Omental fat pad (tissue), 3 donors: ENCODE measurements at regions not wholly inside any gene's neighbourhood (a gene's known extent, or its start where the extent isn't known, plus 50 kb on each side); places are given as distances from the start of the nearest gene placed in this dataset.

Source experiments
- ATAC-seq: fragments of 150-250 bp; one replicate; pipeline ENCODE4 v1.9.1; 2016; ENCODE audit warnings: mild to moderate bottlenecking, moderate library complexity; ENCODE audit not compliant: low FRiP score
- DNase-seq: peaks from one replicate; pipeline ENCODE4 v3.0.0-alpha.2; 2019; ENCODE audit warnings: low spot score
- TF ChIP-seq, protein P1 (sequence below), 3 donors: fragments of 450-650 bp; IDR thresholded peaks; one replicate each; pipeline ENCODE4 v1.5.1; 2016 to 2017; ENCODE audit warnings: antibody characterized with exemption in 3 of 3, mild to moderate bottlenecking in 3 of 3, moderate library complexity in 2 of 3

DNA sequence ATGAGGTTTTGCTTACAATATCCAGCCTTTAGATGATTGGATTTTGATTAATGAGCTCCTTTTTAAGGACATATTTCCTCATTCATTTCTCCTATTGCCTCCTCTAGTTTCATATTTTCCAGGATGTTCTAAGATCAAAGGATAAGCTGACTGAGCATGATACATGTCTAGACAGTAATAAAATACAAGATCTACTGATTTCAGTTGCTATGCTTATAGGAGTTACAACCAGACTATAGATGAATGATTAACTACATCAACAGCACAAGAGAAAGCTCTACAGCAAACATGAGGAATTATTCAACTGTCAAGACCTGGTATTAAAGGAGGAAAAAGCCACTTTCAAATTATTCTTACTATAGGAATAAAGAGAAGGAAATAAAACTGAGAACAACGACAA, 85.0 kb upstream of the LINC00305 start:
- DNase-seq (no peak), ATAC-seq (no peak)
- TF ChIP-seq, protein P1, sequence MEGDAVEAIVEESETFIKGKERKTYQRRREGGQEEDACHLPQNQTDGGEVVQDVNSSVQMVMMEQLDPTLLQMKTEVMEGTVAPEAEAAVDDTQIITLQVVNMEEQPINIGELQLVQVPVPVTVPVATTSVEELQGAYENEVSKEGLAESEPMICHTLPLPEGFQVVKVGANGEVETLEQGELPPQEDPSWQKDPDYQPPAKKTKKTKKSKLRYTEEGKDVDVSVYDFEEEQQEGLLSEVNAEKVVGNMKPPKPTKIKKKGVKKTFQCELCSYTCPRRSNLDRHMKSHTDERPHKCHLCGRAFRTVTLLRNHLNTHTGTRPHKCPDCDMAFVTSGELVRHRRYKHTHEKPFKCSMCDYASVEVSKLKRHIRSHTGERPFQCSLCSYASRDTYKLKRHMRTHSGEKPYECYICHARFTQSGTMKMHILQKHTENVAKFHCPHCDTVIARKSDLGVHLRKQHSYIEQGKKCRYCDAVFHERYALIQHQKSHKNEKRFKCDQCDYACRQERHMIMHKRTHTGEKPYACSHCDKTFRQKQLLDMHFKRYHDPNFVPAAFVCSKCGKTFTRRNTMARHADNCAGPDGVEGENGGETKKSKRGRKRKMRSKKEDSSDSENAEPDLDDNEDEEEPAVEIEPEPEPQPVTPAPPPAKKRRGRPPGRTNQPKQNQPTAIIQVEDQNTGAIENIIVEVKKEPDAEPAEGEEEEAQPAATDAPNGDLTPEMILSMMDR (IDR thresholded peaks at IDR 0.05): no peak

DNA sequence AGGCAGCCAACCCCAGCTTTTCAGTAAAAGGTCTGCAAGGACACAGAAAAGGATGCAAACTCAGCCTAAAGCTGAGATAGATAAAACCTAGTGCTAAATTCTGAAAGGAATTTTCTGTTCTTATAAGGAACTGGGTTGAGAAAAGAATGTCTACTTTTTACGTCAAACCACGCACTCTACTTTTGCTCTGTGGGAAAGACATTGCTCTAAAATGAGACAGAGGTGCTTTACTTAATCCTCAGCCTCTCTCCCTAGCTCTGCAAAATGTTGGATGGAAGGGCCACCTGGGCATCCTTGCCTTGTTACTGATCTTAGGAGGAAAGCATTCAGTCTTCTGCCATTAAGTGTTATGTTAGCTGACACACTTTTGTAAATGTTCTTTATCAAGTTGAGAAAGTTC, 72.1 kb upstream of the LINC00305 start:
- ATAC-seq (no peak), DNase-seq (no peak)
- TF ChIP-seq, protein P1 (IDR thresholded peaks at IDR 0.05): no peak

DNA sequence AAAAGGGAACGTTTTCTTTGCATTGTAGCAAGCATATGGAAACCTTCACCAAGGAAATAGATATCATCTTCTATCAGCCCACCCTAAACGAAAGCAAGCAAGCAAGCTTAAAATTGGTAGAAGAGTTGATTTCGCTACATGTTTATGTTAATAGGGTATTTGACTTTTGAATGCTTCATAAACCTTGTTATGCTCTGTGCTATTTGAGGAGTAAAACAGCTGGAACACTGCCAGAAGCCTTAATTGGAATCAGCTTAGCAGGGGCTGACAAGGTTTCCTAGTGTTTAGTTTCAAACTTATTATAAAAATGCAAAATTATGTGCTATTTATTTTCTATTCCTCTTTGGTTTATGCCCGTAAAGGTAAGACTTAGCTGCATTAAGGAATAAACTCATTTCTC, 70.6 kb upstream of the LINC00305 start:
- no peak for ATAC-seq
- TF ChIP-seq, protein P1 (IDR thresholded peaks at IDR 0.05): no peak
- no peak for DNase-seq

DNA sequence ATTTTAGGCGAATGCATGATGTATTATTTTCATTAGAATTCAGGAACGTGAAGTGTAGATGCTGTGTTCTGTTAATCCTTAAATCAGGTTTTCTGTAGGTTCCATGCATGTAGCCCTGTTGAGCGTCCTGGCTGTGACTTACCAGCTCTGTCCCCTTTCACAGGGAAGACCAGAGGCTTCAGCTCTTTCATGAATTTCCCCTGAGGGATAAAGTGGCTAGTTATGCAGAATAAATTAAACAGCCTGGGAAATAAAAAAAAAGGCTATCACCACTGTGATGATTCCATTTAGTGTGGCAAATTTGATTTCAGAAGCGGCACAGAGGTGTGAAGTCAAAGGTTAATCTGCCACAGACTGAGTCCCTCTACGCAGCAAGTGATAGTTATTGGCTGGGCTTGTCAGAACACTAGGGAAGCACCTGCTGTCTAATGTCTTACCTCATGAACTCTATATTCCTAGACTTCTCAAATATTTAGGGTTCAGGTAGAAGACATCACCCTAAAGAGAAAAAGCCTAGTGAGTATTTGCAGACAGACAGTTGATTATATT, 61.6 kb upstream of the LINC00305 start:
- TF ChIP-seq, protein P1 (IDR thresholded peaks at IDR 0.05): no peak
- DNase-seq (no peak), ATAC-seq (no peak)

DNA sequence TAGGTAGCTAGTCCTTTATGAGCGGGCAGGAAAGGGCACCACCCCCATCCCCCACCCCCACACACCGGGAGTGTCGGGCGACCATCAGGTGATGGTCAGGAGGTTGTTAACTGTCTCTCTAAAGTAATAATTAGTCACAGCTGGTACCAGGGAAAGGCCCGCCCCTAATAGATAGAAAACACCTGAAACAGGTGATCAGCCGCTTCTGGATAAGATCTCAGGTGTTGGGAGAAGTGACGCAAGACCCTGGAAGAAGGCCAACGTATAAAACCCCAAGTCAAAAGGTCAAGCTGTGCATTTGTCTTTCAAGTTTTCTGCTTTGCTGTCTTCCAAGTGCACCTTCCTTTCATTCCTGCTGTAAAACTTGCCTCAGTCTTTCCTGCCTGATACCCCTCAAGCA, 59.6 kb upstream of the LINC00305 start:
- TF ChIP-seq, protein P1 (IDR thresholded peaks at IDR 0.05): no peak
- no peak for DNase-seq
- no peak for ATAC-seq

DNA sequence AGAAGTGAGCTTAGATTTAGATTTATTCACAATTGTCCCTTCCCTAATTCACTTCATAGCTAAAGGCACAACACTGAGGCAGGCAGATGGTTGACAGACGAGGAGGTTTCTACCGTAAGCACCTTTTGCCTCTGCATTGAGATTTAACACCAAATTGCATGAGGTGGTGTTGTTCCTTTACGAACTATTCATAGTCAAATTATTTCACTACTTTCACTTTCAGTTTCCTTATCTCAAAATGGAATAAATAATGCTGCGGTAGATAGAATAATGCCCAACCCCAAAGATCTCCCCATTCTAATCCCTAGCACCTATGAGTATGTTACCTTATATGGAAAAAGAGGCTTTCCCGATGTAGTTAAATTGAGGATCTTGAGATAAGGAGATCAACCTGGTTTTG, 58.9 kb upstream of the LINC00305 start:
- TF ChIP-seq, protein P1 (IDR thresholded peaks at IDR 0.05): no peak
- DNase-seq (no peak), ATAC-seq (no peak)

DNA sequence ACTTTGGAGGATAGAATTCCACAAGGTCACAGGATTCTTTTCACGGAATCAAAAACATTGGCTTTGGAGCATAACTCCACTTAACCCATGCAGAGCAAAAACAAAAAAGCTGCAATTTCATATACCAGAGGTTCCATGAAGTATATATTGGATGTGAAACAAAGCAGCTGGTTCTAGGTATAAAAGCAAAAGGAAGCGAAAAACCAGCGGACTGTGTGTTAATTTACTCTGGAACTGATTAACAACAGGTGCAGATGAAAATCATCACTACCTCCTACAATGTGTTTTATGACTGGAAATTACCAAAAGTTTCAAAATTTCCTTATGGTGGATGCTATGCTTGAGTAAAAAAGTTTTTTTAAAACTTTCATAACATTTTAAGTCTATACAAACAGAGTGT, 54.4 kb upstream of the LINC00305 start:
- TF ChIP-seq, protein P1 (IDR thresholded peaks at IDR 0.05): no peak
- no peak for DNase-seq
- ATAC-seq: no peak
